NCI-H2081 (cell line): ENCODE measurements at regions not wholly inside any gene's neighbourhood (a gene's known extent, or its start where the extent isn't known, plus 50 kb on each side); places are given as distances from the start of the nearest gene placed in this dataset.
"Not testable (repeated sequence)": the region's sequence is repeated elsewhere in the genome, so short reads cannot be mapped to it uniquely, and the experiment has no call there.

Experiments used
- DNase-seq, 2 experiments: peaks; one replicate each; lab custom pipeline; 2025; lab: John Stamatoyannopoulos, UW

DNA sequence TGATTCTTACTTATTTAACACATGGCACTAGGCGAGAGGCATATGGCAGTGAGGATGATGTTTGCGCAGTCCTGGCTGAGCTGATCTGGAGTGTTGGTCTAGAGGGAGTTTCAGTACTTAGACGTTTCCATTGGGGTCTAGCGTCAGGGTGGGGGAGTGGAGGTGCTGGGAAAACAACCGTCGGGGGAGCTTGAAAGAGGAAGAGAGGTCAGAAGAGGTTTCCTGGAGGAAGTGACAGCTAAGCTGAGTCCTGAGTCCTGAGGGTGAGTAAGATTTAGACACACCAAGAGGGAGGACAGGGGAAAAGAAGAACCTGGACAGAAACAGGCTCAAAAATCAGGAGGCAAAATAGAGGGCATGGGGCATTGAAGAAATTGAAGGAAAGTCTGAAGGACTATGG, 81.4 kb downstream of the ALOX5AP start:
- no peak for DNase-seq

DNA sequence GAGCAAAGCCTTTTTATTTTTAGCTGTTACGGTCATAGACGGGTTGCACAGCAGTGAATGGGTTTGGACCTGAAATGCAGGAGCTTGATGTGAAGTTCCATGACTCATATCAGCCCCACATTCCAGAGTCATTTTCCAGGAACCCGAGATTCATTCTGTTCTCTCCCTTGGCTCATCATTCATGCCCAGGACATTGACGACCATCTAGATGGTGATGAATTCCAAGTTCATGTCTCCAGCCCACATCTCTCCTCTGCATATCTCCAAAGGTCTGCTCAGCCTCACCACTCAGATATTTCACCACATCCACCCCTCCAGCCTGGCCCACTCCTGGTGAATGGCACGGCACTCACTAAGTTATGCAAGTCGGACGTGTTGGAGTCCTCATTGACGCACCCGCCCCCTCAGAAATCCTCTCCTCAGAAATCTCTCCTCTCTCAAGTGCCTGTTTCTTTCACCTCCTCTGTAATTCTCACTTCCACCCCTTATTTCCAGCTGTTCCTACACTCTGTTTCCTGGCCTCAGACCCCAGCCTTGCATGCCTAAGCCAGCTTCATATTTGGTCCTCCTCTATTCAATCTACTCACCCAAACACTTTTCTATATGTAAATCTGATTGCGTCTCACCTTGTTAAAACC, 83.1 kb downstream of the ALOX5AP start:
- no peak for DNase-seq

DNA sequence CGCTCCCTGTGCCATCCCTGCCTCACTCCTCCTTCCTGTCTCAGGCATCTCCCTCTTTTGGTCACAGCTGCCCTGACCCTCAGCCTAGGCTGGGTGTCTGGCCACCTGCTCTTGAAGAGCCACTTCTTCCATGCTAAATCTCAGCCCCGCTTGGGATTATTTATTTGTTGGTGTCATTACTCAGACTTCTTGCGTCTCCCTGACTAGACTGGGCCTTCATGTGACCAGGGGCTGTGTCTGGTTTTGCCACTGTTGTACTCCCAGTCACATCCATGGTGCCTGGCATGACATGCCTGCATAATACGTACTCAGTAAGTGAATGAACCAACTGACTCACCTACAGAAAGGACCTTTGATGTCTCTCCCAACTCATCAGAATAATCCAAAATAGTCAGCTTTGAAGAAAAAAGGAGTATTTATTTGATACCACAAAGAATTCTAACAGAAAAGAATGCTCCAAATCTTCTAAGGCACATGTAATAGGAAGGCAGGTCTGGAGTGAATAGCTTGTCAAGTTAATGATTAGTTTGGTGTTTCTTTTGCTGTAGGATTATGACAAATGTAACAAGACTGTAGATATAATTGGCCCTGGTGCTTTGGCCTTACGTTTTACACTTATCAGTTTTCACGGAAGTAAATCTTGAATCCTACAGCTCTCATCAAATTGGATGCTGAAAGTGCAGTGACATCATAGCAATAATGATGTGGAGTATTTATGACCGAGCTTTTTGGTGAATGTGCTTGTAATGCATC, 84.0 kb downstream of the ALOX5AP start:
- no peak for DNase-seq

DNA sequence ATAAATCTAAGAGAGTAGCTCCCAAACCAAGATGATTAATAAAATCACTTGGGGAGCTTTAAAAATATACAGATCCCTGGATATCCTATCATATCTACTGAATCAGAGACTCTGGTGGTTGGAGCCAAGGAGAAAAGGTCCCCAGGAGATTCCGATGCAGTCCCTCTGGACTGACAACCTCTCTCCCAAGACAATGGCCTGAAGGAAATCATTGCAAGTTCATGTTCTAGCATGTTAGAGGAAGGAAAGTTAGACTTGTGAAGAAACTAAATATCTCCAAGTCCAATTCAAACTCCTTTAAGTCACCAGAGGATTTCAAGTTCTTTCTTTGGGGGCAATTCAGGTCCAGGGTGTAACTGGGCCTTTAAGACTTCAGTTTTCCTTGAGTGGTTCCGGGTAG, 84.7 kb upstream of the MEDAG start:
- no peak for DNase-seq

DNA sequence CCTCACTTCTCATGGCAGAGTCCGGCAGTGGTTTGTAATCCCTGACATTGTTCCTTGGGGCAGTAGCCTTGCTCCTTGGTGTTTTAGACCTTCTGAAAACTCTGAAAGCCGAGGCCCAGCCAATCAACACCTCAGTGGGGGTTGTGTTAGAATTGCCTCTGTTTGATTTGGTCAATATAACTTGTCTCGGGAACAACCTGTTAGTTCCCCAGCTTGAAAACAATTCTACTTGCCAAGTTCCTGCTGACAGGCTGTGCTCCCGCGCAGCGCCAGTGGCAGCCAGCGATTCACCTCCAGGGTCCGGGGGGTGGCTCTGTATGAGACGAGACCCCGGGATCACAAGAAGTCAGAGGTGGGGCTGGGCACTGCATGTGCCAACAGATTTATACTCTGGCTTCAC, 81.4 kb upstream of the MEDAG start:
- DNase-seq = no peak

DNA sequence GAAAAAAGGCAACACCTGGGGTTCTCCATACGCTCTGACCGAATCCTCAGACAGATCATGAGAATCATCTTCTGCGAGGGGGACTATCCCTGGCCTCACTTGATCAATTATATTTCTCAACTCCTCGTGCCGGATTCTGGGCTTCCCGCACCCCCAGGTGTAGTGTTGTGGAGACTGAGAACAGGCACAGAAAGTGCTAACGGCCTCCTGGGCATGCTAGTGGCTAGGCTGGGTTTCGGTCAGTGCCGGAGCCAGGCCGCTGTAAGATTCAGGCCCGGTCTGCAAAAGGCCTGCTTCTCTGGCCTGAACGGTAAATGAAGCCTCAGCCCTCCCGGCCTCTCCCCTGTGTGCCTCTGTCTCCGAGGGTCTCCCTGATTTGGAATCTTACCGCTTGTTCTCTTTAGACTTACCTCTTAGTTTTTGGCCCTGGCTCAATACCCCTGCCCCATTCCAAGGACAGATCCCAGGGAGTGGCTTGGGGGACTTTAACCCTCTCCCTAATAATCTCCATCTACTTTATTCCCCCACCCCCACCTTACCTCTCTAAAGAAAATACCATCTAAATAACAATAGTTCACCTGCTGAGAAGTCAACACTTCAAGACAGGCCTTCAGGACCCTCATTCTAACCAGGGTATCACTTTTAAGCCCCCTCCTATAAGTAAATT, 79.0 kb upstream of the MEDAG start:
- DNase-seq = no peak

DNA sequence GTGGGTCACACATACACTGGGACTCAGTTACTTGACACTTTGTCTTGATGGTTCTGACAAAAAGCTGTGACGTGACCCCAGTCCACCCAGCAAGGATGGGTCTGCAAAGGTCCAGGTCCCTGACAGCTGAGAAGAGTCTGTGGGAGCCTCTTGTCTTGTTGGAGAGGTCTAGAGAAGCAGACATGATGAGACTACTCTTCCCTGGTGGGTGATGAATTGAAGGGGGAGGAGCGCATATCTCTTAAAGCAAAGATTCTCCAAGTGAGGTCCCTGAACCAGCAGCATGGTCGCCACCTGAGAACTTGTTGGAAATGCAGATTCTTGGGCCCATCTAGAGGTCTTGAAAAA, 78.5 kb upstream of the MEDAG start:
- no peak for DNase-seq

DNA sequence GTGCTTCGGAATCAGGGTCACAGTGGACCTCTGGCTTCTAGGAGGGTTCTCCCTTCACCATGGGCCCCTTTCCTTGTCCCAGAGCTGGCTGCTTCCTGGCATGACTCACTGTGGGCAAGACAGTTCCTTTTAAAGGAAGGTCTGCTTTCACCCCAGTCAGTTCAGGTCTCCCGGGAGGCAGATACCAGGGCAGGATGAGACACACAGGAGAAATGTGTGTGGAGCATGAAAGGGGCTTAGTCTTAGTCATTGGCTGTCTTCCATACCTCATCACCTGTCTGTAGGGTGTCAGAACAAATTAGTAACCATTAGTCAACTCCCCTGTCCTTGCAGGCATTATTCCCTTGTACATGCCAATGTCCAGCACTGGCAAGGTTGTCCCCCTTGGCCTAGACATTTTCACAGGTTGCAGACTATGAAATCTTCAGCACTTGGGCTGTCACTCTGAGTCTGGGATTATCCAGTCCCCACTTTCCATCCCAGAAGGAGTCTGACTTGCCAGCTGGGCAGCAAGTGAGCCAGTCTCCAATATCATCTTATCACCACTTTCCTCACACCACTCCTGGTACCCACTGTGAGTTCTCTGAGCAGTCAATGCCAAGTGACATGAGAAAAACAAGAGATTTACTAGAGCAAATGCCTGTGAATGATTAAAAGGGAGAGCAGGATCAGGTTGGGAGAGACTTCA, 76.8 kb upstream of the MEDAG start:
- no peak for DNase-seq

DNA sequence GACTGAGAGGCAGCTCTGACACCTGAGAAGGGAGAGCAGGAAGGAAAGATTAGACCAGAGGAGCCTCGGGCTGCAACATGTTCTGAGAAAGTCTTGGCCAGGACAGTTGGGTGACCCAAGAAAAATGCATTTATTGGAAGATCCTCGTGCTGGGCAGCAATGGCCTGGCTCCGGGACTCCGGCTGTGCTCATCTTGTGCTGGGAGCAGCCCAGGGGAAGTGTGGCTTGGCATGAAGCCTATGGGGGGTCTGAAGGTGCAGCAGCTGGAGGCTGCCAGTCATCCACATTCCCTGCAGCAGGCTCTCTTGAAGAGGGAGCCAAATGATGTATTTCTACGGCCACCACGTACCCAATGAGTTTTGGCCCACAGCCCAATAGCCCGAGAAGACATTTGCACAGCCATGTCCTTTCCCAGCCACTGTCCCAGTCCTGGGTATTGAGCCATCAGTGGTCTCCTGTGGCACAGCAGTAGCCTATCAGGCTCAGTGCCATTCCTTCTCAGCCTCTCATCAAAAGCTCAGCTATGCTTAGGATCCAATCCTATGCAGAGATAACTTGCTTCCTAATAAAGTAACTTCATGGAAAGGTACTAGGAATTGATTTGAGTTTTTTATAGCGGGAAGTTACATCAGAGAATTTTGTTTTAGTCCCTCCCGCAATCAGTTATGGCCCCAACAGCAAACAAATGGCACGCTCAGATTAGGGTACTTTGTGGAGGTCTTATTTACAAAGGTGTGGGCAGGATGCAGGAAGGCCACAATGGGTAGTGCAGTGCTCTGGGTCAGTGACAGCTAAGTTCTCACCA, 76.0 kb upstream of the MEDAG start:
- no peak for DNase-seq

DNA sequence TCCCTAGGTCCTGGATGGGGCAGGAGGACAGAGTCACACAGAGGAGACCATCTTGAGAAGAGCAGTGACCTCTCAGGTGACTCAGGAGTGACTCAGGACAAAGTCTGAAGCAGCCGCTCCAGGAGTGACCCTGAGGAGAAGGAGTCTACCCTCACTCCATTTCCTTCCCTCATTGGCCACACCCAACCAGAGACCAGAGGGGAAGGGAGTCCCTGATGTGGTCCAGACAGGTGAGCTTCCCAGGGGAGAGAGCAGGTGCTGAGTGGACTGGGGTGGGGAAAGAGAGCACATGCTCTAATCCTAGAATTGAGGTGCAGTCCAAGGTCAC, 75.5 kb upstream of the MEDAG start:
- DNase-seq = no peak

DNA sequence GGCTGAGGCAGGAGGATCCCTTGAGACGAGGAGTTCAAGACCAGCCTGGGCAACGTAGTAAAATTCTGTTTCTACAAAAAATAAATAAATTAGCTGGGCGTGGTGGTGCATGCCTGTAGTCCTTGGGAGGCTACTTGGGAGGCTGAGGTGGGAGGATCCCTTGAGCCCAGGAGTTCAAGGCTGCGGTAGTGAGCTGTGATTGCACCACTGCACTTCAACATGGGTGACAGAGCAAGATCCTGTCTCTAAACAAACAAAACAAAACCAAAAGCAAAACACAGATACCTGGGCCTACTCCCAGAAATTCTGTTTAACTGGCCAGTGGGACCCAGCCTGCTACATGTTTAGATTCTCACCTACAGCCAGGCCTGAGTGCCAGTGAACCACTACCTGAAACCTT, 74.6 kb upstream of the MEDAG start:
- DNase-seq = no peak

DNA sequence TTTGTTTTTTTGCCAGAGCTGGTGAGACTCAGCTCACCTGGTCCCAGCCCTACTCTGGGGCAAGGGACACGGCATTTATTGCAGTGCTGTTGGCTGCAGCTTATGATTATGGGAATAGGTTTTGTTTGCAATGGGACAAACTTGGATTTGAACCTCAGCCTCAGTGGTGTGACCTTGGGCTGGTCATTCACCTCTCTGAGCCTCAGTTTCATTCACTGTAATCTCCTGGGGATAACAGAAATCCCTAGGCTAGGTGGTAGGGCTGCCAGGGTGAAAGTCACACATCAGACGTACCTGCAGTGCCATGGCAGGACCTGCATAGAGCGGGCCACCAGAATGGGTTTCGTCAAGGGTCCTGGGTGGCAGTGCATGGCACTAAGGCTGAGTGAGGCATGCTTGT, 73.7 kb upstream of the MEDAG start:
- no peak for DNase-seq

DNA sequence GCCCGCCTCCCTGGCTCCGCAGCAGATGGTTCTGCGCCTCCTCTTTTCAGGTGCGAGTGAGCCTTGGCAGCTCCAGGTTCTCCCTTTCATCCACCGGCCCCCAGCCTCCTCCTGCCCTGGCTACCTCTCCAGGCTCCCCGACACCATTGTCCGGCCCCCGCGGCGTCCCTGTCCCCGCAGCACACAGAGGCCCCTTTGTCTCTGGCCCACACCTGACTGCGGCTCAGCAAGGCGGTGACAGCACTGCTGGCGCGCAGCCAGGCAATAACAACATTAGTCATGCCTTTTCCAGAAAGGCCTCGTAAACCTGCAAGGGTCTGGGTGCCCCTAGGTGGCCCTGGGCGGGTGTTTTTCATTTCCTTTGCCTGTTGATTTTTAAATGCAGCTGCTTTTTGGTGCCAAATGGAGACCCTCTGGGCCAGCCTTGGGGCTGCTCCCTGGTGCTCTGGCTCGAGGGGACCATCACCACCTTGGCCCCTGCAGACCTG, 73.2 kb upstream of the MEDAG start:
- peak; percentile 90 to 95 for DNase-seq

DNA sequence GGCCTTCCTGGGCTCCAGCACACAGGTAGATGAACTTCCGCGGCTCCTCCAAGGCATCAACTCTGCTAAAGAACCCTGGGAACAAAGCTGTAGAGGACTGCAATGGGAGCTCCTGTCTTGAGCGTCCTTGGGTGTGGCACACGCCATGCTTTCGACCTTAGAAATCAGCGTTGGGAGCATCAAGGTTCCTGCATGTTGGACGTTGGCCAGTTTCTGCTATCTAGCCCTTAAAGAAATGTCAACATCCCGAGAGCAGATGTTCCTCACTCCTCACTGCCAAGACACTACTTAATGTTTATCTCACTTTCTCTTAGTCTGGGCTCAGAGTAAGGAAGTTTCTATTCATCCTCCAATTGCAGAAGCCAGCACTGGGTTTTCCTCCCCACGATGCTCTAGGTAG, 70.6 kb upstream of the MEDAG start:
- no peak for DNase-seq

DNA sequence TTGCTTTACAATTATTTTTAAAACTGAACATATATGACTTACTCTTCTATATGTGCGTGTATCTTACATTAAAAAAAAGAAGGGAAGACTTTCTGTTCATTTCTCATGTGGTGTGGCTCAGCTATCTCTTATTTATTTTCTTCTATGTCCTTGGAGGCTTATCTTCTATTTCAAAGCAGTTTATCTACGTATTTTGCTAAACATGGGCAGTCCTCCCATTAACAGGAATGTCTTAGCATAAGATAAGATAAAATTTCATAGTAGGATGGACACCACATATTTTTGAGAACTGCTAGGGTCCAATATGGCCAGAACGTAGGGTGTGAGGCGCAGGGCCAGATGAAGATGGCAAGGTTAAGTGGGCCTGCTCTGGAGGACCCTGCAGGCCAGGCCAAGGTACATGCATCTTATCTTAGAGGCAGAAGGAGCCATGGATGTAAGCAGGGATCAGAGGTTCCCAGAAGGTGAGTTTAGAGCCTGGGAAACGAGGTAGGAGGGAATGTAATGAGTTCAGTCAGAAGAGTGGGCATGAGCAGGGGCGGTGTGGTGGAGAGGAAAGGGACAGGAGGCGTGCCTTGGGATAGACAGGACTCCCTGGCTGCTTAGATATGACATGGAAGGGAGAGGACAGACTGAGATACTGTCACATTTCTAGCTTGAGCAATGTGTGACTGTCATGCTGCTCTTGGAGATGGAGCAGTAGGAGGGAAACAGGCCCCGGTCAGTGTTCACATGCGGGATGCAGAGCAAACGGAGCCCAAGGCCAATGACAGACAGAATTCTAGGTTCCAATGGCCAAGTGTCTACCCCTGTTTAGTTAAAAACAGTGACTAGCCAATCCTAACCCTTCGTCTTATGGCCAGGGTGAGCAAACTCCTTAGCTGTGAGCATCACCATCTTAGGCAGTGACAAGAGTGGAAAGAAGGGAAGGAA, 68.6 kb upstream of the MEDAG start:
- no peak for DNase-seq

DNA sequence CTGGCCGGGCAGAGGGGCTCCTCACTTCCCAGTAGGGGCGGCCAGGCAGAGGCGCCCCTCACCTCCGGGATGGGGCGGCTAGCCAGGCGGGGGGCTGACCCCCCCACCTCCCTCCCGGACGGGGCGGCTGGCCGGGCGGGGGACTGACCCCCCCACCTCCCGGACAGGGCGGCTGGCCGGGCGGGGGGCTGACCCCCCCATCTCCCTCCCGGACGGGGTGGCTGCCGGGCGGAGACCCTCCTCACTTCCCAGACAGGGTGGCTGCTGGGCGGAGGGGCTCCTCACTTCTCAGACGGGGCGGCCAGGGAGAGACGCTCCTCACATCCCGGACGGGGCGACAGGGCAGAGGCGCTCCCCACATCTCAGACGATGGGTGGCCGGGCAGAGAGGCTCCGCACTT, 66.4 kb upstream of the MEDAG start:
- not testable (repeated sequence) for DNase-seq

DNA sequence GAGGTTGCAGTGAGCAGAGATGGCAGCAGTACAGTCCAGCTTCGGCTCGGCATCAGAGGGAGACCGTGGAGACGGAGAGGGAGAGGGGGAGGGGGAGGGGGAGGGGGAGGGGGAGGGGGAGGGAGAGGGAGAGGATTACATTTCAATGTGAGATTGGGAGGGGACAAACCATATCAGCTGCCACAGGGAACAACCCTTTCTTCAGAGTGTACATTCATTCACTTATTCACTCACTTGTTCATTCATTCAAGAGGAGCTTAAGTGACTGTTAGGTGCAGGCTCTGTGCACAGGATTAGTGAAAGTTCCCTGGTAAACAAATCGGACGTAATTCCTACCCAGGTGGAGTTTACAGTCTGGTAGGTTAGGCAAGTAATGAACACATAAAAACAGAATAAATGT, 65.6 kb upstream of the MEDAG start:
- DNase-seq = no peak

DNA sequence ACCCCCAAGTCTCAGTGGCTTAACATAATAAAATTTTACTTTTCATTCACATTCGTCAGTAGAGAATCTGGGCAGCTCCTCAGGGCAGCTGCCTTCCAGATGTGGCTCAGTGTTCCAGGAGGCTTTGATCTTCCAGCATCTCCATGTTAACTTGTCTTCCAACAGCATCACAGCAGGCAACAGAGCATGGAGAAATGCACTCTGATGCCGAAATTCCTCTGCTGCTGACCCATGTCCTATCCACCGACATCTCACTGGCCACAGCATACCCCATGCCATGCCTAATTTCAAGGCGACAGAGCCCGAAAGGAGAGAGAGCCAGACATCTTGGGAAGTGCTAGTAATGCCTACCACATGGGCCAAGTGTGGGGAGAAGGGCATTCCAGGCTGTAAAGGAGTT, 64.9 kb upstream of the MEDAG start:
- no peak for DNase-seq

DNA sequence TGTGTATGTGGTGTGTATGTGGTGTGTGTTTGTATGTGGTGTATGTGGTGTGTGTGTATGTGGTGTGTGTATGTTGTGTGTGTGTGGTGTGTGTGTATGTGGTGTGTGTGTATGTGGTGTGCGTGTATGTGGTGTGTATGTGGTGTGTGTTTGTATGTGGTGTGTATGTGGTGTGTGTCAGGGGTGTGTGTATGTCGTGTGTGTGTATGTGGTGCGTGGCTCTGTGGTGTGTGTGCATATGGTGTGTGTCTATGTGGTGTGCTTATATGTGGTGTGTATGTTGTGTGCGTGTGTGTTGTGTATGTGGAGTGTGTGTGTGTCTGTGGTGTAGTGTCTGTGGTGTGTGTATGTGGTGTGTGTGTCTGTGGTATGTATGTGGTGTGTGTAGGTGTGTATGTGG, 62.5 kb upstream of the MEDAG start:
- no peak for DNase-seq

DNA sequence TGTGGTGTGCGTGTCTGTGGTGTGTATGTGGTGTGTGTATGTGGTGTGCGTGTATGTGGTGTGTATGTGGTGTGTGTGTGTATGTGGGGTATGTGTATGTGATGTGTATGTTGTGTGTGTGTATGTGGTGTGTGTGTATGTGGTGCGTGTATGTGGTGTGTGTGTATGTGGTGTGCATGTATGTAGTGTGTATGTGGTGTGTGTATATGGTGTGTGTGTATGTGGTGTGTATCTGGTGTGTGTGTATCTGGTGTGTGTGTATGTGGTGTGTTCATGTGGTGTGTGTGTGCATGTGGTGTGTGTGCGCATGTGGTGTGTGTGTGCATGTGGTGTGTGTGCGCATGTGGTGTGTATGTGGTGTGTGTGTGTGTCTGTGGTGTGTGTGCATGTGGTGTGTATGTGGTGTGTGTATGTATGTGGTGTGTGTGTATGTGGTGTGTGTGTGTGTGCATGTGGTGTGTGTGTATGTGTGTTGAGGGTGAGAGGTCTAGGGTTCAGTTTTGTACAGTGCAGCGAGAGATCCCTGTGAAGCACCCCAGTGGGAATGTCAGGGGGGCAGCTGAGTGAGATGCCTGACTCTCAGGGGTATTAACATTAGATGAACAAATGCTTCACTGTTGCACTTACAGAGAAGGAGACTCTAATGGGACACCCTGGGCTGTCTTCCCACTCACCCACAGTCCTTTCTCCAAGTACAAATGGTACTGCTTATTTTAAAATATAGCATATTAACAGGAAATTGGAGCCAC, 61.3 kb upstream of the MEDAG start:
- DNase-seq = no peak
